SK-N-SH treated with all-trans-retinoic acid at 6 μM for 48 hours (cell line): ENCODE measurements at regions not wholly inside any gene's neighbourhood (a gene's known extent, or its start where the extent isn't known, plus 50 kb on each side); places are given as distances from the start of the nearest gene placed in this dataset.

Experiments
- ARNTL ChIP-seq: fragments of 450-650 bp; formaldehyde crosslinking; IDR thresholded peaks from 2 replicates; pipeline ENCODE4 v1.5.0; 2020; ENCODE audit warnings: low read depth, mild to moderate bottlenecking, moderate library complexity, borderline replicate concordance
- ESRRG ChIP-seq: fragments of 250-450 bp; sonication (Bioruptor Pico); IDR thresholded peaks from 2 replicates; pipeline ENCODE4 v1.6.1; 2021; ENCODE audit warnings: mild to moderate bottlenecking
- ISL1 ChIP-seq: fragments of 250-450 bp; sonication (Bioruptor Pico); IDR thresholded peaks from 2 replicates; pipeline ENCODE4 v2.1.2; 2022; ENCODE audit warnings: mild to moderate bottlenecking, moderate library complexity
- SNAI2 ChIP-seq: fragments of 250-450 bp; sonication (Bioruptor Pico); IDR thresholded peaks from 2 replicates; pipeline ENCODE4 v1.5.0; 2020; ENCODE audit warnings: mild to moderate bottlenecking, moderate library complexity
- ZC3H10 ChIP-seq: fragments of 250-450 bp; sonication (Bioruptor Pico); IDR thresholded peaks from 2 replicates; pipeline ENCODE4 v1.5.1; 2021; ENCODE audit warnings: mild to moderate bottlenecking, moderate library complexity
- ZFP3 ChIP-seq: fragments of 250-450 bp; sonication (Bioruptor Pico); IDR thresholded peaks from 2 replicates; pipeline ENCODE4 v1.5.0; 2020; ENCODE audit warnings: mild to moderate bottlenecking, moderate library complexity
- ZFP30 ChIP-seq: fragments of 450-650 bp; formaldehyde crosslinking; IDR thresholded peaks from 2 replicates; pipeline ENCODE4 v1.5.0; 2022; ENCODE audit warnings: mild to moderate bottlenecking, moderate library complexity
- ZNF70 ChIP-seq: fragments of 450-650 bp; formaldehyde crosslinking; IDR thresholded peaks from 2 replicates; pipeline ENCODE4 v1.5.0; 2020; ENCODE audit warnings: mild to moderate bottlenecking, moderate library complexity
- ZNF8 ChIP-seq: fragments of 450-650 bp; formaldehyde crosslinking; IDR thresholded peaks from 2 replicates; pipeline ENCODE4 v1.5.0; 2020; ENCODE audit warnings: mild to moderate bottlenecking, moderate library complexity
- TF ChIP-seq, protein P1 (sequence below): fragments of 250-450 bp; sonication (Bioruptor Pico); IDR thresholded peaks from 2 replicates; pipeline ENCODE4 v1.8.0; 2020; ENCODE audit warnings: mild to moderate bottlenecking, moderate library complexity, borderline replicate concordance

DNA sequence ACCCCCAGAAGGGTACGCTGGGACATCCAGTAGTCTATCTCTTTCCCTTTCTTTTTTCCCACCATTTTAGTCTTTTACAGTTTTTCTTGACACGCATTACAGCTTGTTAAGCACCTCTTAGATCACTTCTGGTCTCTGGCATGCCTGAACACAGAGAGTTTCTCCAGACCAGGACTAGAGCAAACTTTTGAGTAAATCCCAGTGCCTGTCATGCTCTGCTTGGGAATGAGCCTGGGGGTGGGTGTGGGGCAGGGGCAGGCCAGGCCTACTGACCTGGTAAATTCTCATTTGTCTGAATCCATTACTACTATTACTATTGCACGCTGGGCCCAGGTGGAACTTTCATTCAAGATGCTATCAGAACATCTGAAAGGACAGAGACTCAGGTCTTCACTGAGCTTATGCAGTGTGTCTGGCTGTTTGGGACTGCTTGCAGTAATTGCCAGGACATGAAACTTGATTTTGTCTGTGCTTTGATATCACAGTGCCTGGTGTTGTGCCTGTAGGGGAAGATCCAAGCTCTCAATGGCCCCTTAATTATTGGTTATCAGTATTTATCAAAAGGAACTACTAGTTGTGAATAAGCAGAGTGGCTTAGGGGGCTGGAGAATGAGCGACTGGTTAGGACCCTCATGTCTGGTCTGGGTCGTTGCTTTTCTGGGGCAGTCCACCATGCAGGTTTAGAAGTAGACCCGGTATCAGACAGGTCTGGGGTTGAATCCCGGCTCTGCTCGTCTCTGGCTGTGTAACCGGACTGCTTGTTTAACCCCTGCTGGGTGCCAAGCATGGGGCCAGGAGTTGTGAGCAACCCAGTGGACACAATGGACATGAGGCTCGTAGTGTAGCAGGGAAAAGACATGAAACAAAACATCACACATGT is 196.1 kb upstream of the TLE3 start:
- no peak for TF ChIP-seq ARNTL (CRISPR knock-in tag)
- no peak for TF ChIP-seq ZNF8 (CRISPR knock-in tag)
- TF ChIP-seq, protein P1, sequence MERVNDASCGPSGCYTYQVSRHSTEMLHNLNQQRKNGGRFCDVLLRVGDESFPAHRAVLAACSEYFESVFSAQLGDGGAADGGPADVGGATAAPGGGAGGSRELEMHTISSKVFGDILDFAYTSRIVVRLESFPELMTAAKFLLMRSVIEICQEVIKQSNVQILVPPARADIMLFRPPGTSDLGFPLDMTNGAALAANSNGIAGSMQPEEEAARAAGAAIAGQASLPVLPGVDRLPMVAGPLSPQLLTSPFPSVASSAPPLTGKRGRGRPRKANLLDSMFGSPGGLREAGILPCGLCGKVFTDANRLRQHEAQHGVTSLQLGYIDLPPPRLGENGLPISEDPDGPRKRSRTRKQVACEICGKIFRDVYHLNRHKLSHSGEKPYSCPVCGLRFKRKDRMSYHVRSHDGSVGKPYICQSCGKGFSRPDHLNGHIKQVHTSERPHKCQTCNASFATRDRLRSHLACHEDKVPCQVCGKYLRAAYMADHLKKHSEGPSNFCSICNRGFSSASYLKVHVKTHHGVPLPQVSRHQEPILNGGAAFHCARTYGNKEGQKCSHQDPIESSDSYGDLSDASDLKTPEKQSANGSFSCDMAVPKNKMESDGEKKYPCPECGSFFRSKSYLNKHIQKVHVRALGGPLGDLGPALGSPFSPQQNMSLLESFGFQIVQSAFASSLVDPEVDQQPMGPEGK (CRISPR knock-in tag) = no peak
- TF ChIP-seq ISL1 (CRISPR knock-in tag) = no peak
- TF ChIP-seq ESRRG = no peak
- TF ChIP-seq ZFP30 (CRISPR knock-in tag) = no peak
- no peak for TF ChIP-seq ZNF70
- no peak for TF ChIP-seq SNAI2 (CRISPR knock-in tag)
- TF ChIP-seq ZFP3 = no peak
- no peak for TF ChIP-seq ZC3H10 (CRISPR knock-in tag)
